GM23338 (cell line): ENCODE measurements at regions not wholly inside any gene's neighbourhood (a gene's known extent, or its start where the extent isn't known, plus 50 kb on each side); places are given as distances from the start of the nearest gene placed in this dataset.

ENCODE experiments used
- ATAC-seq: fragments of 200-7000 bp; cut with Tn5 transposase; 3 replicates; pipeline ENCODE4 v1.9.1; 2020
- DNase-seq: peaks from one replicate; pipeline ENCODE4 v3.0.0-alpha.2; 2015; ENCODE audit warnings: low spot score
- H2AFZ ChIP-seq: fragments of 200-600 bp; sonication (generic); 2 replicates; pipeline ENCODE4 v1.8.0; 2016; ENCODE audit warnings: antibody characterized with exemption, mild to moderate bottlenecking, moderate library complexity
- H3F3A ChIP-seq: fragments of 200-600 bp; sonication (generic); replicated peaks from 2 replicates; pipeline ENCODE4 v1.8.0; 2017; ENCODE audit warnings: antibody characterized with exemption, mixed run types, low read depth
- H3K27ac ChIP-seq: fragments of 200-600 bp; sonication (generic); 2 replicates; pipeline ENCODE4 v1.6.1; 2016; ENCODE audit warnings: low read depth
- H3K27me3 ChIP-seq: fragments of 200-600 bp; sonication (generic); 2 replicates; pipeline ENCODE4 v1.8.0; 2016; ENCODE audit warnings: mild to moderate bottlenecking, mixed run types, moderate library complexity; ENCODE audit not compliant: insufficient read depth
- H3K36me3 ChIP-seq: fragments of 200-600 bp; sonication (generic); 2 replicates; pipeline ENCODE4 v1.8.0; 2016; ENCODE audit warnings: mild to moderate bottlenecking; ENCODE audit not compliant: insufficient read depth
- H3K4me1 ChIP-seq: fragments of 200-600 bp; sonication (generic); 2 replicates; pipeline ENCODE4 v1.8.0; 2016; ENCODE audit warnings: mild to moderate bottlenecking, moderate library complexity; ENCODE audit not compliant: insufficient read depth
- H3K4me2 ChIP-seq: fragments of 200-600 bp; sonication (generic); 2 replicates; pipeline ENCODE4 v1.7.1; 2017; ENCODE audit warnings: mixed run types
- H3K4me3 ChIP-seq: fragments of 200-600 bp; sonication (generic); 2 replicates; pipeline ENCODE4 v1.6.1; 2016; ENCODE audit warnings: mixed run types
- H3K79me2 ChIP-seq: fragments of 200-600 bp; sonication (generic); replicated peaks from 2 replicates; pipeline ENCODE4 v1.8.0; 2017; ENCODE audit warnings: mild to moderate bottlenecking; ENCODE audit not compliant: insufficient read depth
- H3K9me2 ChIP-seq: fragments of 200-600 bp; sonication (generic); 2 replicates; pipeline ENCODE4 v1.8.0; 2017; ENCODE audit not compliant: insufficient read depth
- H4K20me1 ChIP-seq: fragments of 200-600 bp; sonication (generic); replicated peaks from 2 replicates; pipeline ENCODE4 v1.8.0; 2017; ENCODE audit warnings: mild to moderate bottlenecking; ENCODE audit not compliant: insufficient read depth
- H3K27ac Mint-ChIP-seq: 2 replicates; pipeline ENCODE4 v1.8.0; 2020; ENCODE audit warnings: inconsistent platforms, mild to moderate bottlenecking, moderate library complexity, mixed read lengths
- H3K27me3 Mint-ChIP-seq: 3 replicates; pipeline ENCODE4 v1.8.0; 2022; ENCODE audit warnings: low read depth, mild to moderate bottlenecking, moderate library complexity, mixed read lengths, inconsistent platforms; ENCODE audit not compliant: insufficient read depth, poor library complexity
- H3K36me3 Mint-ChIP-seq: 3 replicates; pipeline ENCODE4 v1.8.0; 2021; ENCODE audit warnings: low read depth, mild to moderate bottlenecking, inconsistent platforms, moderate library complexity, mixed read lengths
- H3K4me1 Mint-ChIP-seq: 3 replicates; pipeline ENCODE4 v1.8.0; 2020; ENCODE audit warnings: mild to moderate bottlenecking, inconsistent platforms, mixed read lengths
- H3K4me3 Mint-ChIP-seq: 3 replicates; pipeline ENCODE4 v1.8.0; 2021; ENCODE audit warnings: moderate library complexity, mild to moderate bottlenecking, inconsistent platforms, mixed read lengths
- H3K9me3 Mint-ChIP-seq: 3 replicates; pipeline ENCODE4 v1.8.0; 2020; ENCODE audit warnings: moderate library complexity, mild to moderate bottlenecking, inconsistent platforms, mixed read lengths
- CREB1 ChIP-seq: fragments of 250-450 bp; sonication (Bioruptor Pico); IDR thresholded peaks from 2 replicates; pipeline ENCODE4 v1.5.0; 2020; ENCODE audit warnings: low read depth, mild to moderate bottlenecking, moderate library complexity
- CTCF ChIP-seq, 2 experiments: fragments of 200-600 bp in 1 of 2; sonication (generic) in 1 of 2; conservative IDR thresholded peaks; 2 replicates each; pipeline versions ENCODE4 v1.5.1 to v1.6.1; 2016 to 2017; ENCODE audit warnings: antibody characterized with exemption in 2 of 2, low read depth in 2 of 2, mild to moderate bottlenecking in 2 of 2, moderate library complexity in 1 of 2
- EZH2 ChIP-seq: fragments of 200-600 bp; sonication (generic); IDR thresholded peaks from one replicate; pipeline ENCODE4 v1.8.0; 2017; ENCODE audit warnings: antibody characterized with exemption, mild to moderate bottlenecking, low read depth; ENCODE audit not compliant: unreplicated experiment
- NANOG ChIP-seq: IDR thresholded peaks from 2 replicates; pipeline ENCODE4 v1.6.1; 2016; ENCODE audit warnings: antibody characterized with exemption, borderline replicate concordance
- POLR2AphosphoS5 ChIP-seq: IDR thresholded peaks from 2 replicates; pipeline ENCODE4 v1.6.1; 2016; ENCODE audit warnings: antibody characterized with exemption, low read depth
- REST ChIP-seq: IDR thresholded peaks from one replicate; pipeline ENCODE4 v1.6.1; 2018; ENCODE audit warnings: antibody characterized with exemption; ENCODE audit not compliant: unreplicated experiment
- ZNF462 ChIP-seq: fragments of 250-450 bp; sonication (Bioruptor Pico); IDR thresholded peaks from 2 replicates; pipeline ENCODE4 v1.5.0; 2020; ENCODE audit warnings: mild to moderate bottlenecking, moderate library complexity

GRCh38 chr13:74025369-74025768, 108.8 kb downstream of the KLF12 start:
- no peak for TF ChIP-seq CTCF (conservative IDR thresholded peaks at IDR 0.05; ENCODE audit: low read depth in 2 of 2)
- TF ChIP-seq NANOG, result no peak
- no peak for TF ChIP-seq REST
- no peak for TF ChIP-seq CREB1 (CRISPR knock-in tag)
- no peak for TF ChIP-seq ZNF462 (CRISPR knock-in tag)
- TF ChIP-seq POLR2AphosphoS5, result no peak
- no peak for TF ChIP-seq EZH2
- Histone ChIP-seq H3K27ac (no peak overlapping the region), H3F3A (no peaks in the 10 kb centered on the region), H3K4me2 (peak overlapping the region; percentile 54; the same call in 1 of the 2 replicates), H3K27me3 (no peaks in the 10 kb centered on the region), H4K20me1 (no peaks in the 10 kb centered on the region), H3K79me2 (no peaks in the 10 kb centered on the region), H3K4me1 (peaks cover 41% of the 10 kb centered on the region), H3K36me3 (no peaks in the 10 kb centered on the region), H3K4me3 (no peak overlapping the region), H2AFZ (no peak overlapping the region), H3K9me2 (no peaks in the 10 kb centered on the region)
- Mint-ChIP-seq H3K36me3 (peaks cover 23% of the 10 kb centered on the region), H3K27me3 (no peaks in the 10 kb centered on the region), H3K4me1 (peaks cover 60% of the 10 kb centered on the region), H3K27ac (no peak overlapping the region), H3K4me3 (peak overlapping the region; percentile 54), H3K9me3 (peaks cover 11% of the 10 kb centered on the region; the same call in 2 of the 3 replicates)
- no peak for DNase-seq
- no peak for ATAC-seq
